GDM1 (cell line): ENCODE measurements at regions not wholly inside any gene's neighbourhood (a gene's known extent, or its start where the extent isn't known, plus 50 kb on each side); places are given as distances from the start of the nearest gene placed in this dataset.
"Not testable (repeated sequence)": the region's sequence is repeated elsewhere in the genome, so short reads cannot be mapped to it uniquely, and the experiment has no call there.

Experiments
- DNase-seq: peaks from one replicate; lab custom pipeline; 2025; lab: John Stamatoyannopoulos, UW

- peak; percentile 37 for DNase-seq
Observed at GRCh38 chr3:161914703-161915417, 418.3 kb downstream of the OTOL1 start.

- no peak for DNase-seq
Observed at GRCh38 chr3:161915418-161915750, 418.8 kb downstream of the OTOL1 start.

- DNase-seq, result no peak
Observed at GRCh38 chr3:161920196-161920595, 423.6 kb downstream of the OTOL1 start.

- DNase-seq, result no peak
Observed at GRCh38 chr3:161925749-161926360, 429.2 kb downstream of the OTOL1 start.

GRCh38 chr3:161927131-161927530 lies 430.5 kb downstream of the OTOL1 start:
- no peak for DNase-seq

- DNase-seq, result peak; percentile 86
Observed at GRCh38 chr3:161939918-161940620, 443.5 kb downstream of the OTOL1 start.

- DNase-seq, result no peak
Observed at GRCh38 chr3:161940621-161940965, 444.0 kb downstream of the OTOL1 start.

GRCh38 chr3:161941891-161942290 lies 445.3 kb downstream of the OTOL1 start:
- DNase-seq, result no peak

GRCh38 chr3:161943801-161944345 lies 447.3 kb downstream of the OTOL1 start:
- DNase-seq, result not testable (repeated sequence)

- DNase-seq, result peak; percentile 62
Observed at GRCh38 chr3:161946443-161946960, 449.9 kb downstream of the OTOL1 start.

- no peak for DNase-seq
Observed at GRCh38 chr3:161950318-161950868, 453.8 kb downstream of the OTOL1 start.

GRCh38 chr3:161957467-161957866 lies 460.9 kb downstream of the OTOL1 start:
- DNase-seq, result no peak

GRCh38 chr3:161964857-161965256 lies 468.2 kb downstream of the OTOL1 start:
- DNase-seq, result no peak

GRCh38 chr3:161969867-161970266 lies 473.3 kb downstream of the OTOL1 start:
- no peak for DNase-seq

GRCh38 chr3:161975201-161975600 lies 478.6 kb downstream of the OTOL1 start:
- no peak for DNase-seq

- no peak for DNase-seq
Observed at GRCh38 chr3:161977063-161977462, 480.5 kb downstream of the OTOL1 start.

GRCh38 chr3:161977850-161978249 lies 481.2 kb downstream of the OTOL1 start:
- no peak for DNase-seq

- DNase-seq, result no peak
Observed at GRCh38 chr3:161987933-161988332, 491.3 kb downstream of the OTOL1 start.

- no peak for DNase-seq
Observed at GRCh38 chr3:161989012-161989411, 492.4 kb downstream of the OTOL1 start.

GRCh38 chr3:161990036-161990435 lies 493.4 kb downstream of the OTOL1 start:
- no peak for DNase-seq

GRCh38 chr3:161991901-161992540 lies 495.4 kb downstream of the OTOL1 start:
- no peak for DNase-seq

- no peak for DNase-seq
Observed at GRCh38 chr3:161999846-162000245, 503.2 kb downstream of the OTOL1 start.
